ENCODE measurements at regions not wholly inside any gene's neighbourhood (a gene's known extent, or its start where the extent isn't known, plus 50 kb on each side); places are given as distances from the start of the nearest gene placed in this dataset.

DNA sequence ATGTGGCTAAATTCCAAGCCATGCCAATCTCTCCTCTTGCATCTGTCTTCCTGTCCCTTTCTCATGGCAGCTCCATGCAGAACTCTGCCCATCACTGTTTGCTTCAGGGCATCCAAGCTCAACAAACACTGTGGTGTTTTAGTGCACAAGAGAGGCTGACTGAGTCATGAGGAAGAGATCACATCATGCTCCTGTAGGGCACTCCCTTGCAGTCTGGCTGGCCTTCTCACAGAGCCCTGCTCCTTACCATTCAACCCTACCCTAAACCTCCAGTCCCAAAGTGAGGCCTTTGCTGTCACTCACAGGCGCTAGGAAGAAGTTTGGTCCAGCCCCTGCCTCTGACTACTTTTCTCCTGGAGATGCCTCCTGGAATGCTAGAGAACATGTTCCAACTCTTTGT lies 194.0 kb downstream of the LRATD1 start:
- TF ChIP-seq, protein P1, sequence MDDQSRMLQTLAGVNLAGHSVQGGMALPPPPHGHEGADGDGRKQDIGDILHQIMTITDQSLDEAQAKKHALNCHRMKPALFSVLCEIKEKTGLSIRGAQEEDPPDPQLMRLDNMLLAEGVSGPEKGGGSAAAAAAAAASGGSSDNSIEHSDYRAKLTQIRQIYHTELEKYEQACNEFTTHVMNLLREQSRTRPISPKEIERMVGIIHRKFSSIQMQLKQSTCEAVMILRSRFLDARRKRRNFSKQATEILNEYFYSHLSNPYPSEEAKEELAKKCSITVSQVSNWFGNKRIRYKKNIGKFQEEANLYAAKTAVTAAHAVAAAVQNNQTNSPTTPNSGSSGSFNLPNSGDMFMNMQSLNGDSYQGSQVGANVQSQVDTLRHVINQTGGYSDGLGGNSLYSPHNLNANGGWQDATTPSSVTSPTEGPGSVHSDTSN (IDR thresholded peaks at IDR 0.05) = no peak
- TF ChIP-seq MXI1 (IDR thresholded peaks at IDR 0.05; ENCODE audit: low read depth, low read length) = no peak
- no peak for TF ChIP-seq RAD21 (IDR thresholded peaks at IDR 0.05; ENCODE audit: low read length)
- no peak for TF ChIP-seq EP300 (IDR thresholded peaks at IDR 0.05; ENCODE audit: borderline replicate concordance in 1 of 2, low read depth in 1 of 2, low read length in 1 of 2)
- TF ChIP-seq, protein P2, sequence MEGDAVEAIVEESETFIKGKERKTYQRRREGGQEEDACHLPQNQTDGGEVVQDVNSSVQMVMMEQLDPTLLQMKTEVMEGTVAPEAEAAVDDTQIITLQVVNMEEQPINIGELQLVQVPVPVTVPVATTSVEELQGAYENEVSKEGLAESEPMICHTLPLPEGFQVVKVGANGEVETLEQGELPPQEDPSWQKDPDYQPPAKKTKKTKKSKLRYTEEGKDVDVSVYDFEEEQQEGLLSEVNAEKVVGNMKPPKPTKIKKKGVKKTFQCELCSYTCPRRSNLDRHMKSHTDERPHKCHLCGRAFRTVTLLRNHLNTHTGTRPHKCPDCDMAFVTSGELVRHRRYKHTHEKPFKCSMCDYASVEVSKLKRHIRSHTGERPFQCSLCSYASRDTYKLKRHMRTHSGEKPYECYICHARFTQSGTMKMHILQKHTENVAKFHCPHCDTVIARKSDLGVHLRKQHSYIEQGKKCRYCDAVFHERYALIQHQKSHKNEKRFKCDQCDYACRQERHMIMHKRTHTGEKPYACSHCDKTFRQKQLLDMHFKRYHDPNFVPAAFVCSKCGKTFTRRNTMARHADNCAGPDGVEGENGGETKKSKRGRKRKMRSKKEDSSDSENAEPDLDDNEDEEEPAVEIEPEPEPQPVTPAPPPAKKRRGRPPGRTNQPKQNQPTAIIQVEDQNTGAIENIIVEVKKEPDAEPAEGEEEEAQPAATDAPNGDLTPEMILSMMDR (IDR thresholded peaks at IDR 0.05) = no peak
- no peak for TF ChIP-seq RFX5 (IDR thresholded peaks at IDR 0.05; ENCODE audit: low read length)
- TF ChIP-seq, protein P3, sequence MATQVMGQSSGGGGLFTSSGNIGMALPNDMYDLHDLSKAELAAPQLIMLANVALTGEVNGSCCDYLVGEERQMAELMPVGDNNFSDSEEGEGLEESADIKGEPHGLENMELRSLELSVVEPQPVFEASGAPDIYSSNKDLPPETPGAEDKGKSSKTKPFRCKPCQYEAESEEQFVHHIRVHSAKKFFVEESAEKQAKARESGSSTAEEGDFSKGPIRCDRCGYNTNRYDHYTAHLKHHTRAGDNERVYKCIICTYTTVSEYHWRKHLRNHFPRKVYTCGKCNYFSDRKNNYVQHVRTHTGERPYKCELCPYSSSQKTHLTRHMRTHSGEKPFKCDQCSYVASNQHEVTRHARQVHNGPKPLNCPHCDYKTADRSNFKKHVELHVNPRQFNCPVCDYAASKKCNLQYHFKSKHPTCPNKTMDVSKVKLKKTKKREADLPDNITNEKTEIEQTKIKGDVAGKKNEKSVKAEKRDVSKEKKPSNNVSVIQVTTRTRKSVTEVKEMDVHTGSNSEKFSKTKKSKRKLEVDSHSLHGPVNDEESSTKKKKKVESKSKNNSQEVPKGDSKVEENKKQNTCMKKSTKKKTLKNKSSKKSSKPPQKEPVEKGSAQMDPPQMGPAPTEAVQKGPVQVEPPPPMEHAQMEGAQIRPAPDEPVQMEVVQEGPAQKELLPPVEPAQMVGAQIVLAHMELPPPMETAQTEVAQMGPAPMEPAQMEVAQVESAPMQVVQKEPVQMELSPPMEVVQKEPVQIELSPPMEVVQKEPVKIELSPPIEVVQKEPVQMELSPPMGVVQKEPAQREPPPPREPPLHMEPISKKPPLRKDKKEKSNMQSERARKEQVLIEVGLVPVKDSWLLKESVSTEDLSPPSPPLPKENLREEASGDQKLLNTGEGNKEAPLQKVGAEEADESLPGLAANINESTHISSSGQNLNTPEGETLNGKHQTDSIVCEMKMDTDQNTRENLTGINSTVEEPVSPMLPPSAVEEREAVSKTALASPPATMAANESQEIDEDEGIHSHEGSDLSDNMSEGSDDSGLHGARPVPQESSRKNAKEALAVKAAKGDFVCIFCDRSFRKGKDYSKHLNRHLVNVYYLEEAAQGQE (IDR thresholded peaks at IDR 0.05; ENCODE audit: low read depth, low read length) = no peak
- no peak for TF ChIP-seq ELF1 (IDR thresholded peaks at IDR 0.05)
- no peak for TF ChIP-seq RCOR1 (IDR thresholded peaks at IDR 0.05; ENCODE audit: low read length)
- TF ChIP-seq YY1 (IDR thresholded peaks at IDR 0.05; ENCODE audit: low read depth) = no peak
- TF ChIP-seq, protein P4, sequence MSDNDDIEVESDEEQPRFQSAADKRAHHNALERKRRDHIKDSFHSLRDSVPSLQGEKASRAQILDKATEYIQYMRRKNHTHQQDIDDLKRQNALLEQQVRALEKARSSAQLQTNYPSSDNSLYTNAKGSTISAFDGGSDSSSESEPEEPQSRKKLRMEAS (IDR thresholded peaks at IDR 0.05; ENCODE audit: low read depth) = no peak
- TF ChIP-seq EZH2phosphoT487 (IDR thresholded peaks at IDR 0.05; ENCODE audit: borderline replicate concordance, low read depth) = no peak

Measured in SK-N-SH (cell line).